IPS-18a (cell line): ENCODE measurements at regions not wholly inside any gene's neighbourhood (a gene's known extent, or its start where the extent isn't known, plus 50 kb on each side); places are given as distances from the start of the nearest gene placed in this dataset.

Experiments used
- H3K27ac ChIP-seq: one replicate; pipeline ENCODE4 v1.5.1; 2013; ENCODE audit warnings: low read length
- H3K27me3 ChIP-seq: one replicate; pipeline ENCODE4 v1.6.1; 2013; ENCODE audit warnings: mild to moderate bottlenecking, low read length; ENCODE audit not compliant: control insufficient read depth, insufficient read depth
- H3K36me3 ChIP-seq: one replicate; pipeline ENCODE4 v1.6.1; 2013; ENCODE audit warnings: low read depth, low read length; ENCODE audit not compliant: control insufficient read depth
- H3K4me1 ChIP-seq: one replicate; pipeline ENCODE4 v1.6.1; 2013; ENCODE audit warnings: low read depth, low read length; ENCODE audit not compliant: control insufficient read depth
- H3K4me3 ChIP-seq: one replicate; pipeline ENCODE4 v1.5.1; 2013; ENCODE audit warnings: low read length
- H3K9ac ChIP-seq: one replicate; pipeline ENCODE4 v1.6.1; 2013; ENCODE audit warnings: mild to moderate bottlenecking, low read length, moderate library complexity
- H3K9me3 ChIP-seq: one replicate; pipeline ENCODE4 v1.6.1; 2013; ENCODE audit warnings: low read depth, low read length; ENCODE audit not compliant: control insufficient read depth

GRCh38 chr2:160893581-160893980 is 266.6 kb upstream of the TANK start:
- no peak overlapping the region for H3K4me3 ChIP-seq
- no peak overlapping the region for H3K27ac ChIP-seq
- peaks cover 5% of the 10 kb centered on the region for H3K9me3 ChIP-seq
- no peaks in the 10 kb centered on the region for H3K27me3 ChIP-seq
- H3K36me3 ChIP-seq = no peaks in the 10 kb centered on the region
- H3K9ac ChIP-seq = no peak overlapping the region
- no peaks in the 10 kb centered on the region for H3K4me1 ChIP-seq

- H3K4me3 ChIP-seq = no peak overlapping the region
- no peak overlapping the region for H3K9ac ChIP-seq
- no peaks in the 10 kb centered on the region for H3K27me3 ChIP-seq
- no peak overlapping the region for H3K27ac ChIP-seq
- peaks cover 5% of the 10 kb centered on the region for H3K9me3 ChIP-seq
- H3K4me1 ChIP-seq = peaks cover 8% of the 10 kb centered on the region
- H3K36me3 ChIP-seq = no peaks in the 10 kb centered on the region
These were observed 261.5 kb upstream of the TANK start for GRCh38 chr2:160898581-160899307.

GRCh38 chr2:160901613-160902012 is 258.6 kb upstream of the TANK start:
- H3K27me3 ChIP-seq = no peaks in the 10 kb centered on the region
- H3K36me3 ChIP-seq = no peaks in the 10 kb centered on the region
- no peak overlapping the region for H3K4me3 ChIP-seq
- H3K9me3 ChIP-seq = no peaks in the 10 kb centered on the region
- no peak overlapping the region for H3K27ac ChIP-seq
- no peak overlapping the region for H3K9ac ChIP-seq
- peaks cover 18% of the 10 kb centered on the region for H3K4me1 ChIP-seq

- H3K9me3 ChIP-seq = no peaks in the 10 kb centered on the region
- H3K27me3 ChIP-seq = no peaks in the 10 kb centered on the region
- no peaks in the 10 kb centered on the region for H3K36me3 ChIP-seq
- no peak overlapping the region for H3K27ac ChIP-seq
- H3K9ac ChIP-seq = no peak overlapping the region
- peaks cover 15% of the 10 kb centered on the region for H3K4me1 ChIP-seq
- no peak overlapping the region for H3K4me3 ChIP-seq
These were observed 254.4 kb upstream of the TANK start for GRCh38 chr2:160905862-160906261.

GRCh38 chr2:160906878-160907277 is 253.3 kb upstream of the TANK start:
- H3K36me3 ChIP-seq = no peaks in the 10 kb centered on the region
- no peak overlapping the region for H3K4me3 ChIP-seq
- no peak overlapping the region for H3K9ac ChIP-seq
- no peaks in the 10 kb centered on the region for H3K9me3 ChIP-seq
- H3K27ac ChIP-seq = no peak overlapping the region
- H3K4me1 ChIP-seq = peaks cover 10% of the 10 kb centered on the region
- H3K27me3 ChIP-seq = no peaks in the 10 kb centered on the region

- Histone ChIP-seq H3K9me3 (no peaks in the 10 kb centered on the region), H3K9ac (no peak overlapping the region), H3K36me3 (no peaks in the 10 kb centered on the region), H3K27me3 (no peaks in the 10 kb centered on the region), H3K4me3 (no peak overlapping the region), H3K27ac (no peak overlapping the region), H3K4me1 (peaks cover 10% of the 10 kb centered on the region)
These were observed 252.5 kb upstream of the TANK start for GRCh38 chr2:160907738-160908137.

GRCh38 chr2:160908157-160908556 is 252.1 kb upstream of the TANK start:
- Histone ChIP-seq H3K9ac (no peak overlapping the region), H3K4me1 (peaks cover 10% of the 10 kb centered on the region), H3K27me3 (no peaks in the 10 kb centered on the region), H3K4me3 (no peak overlapping the region), H3K36me3 (no peaks in the 10 kb centered on the region), H3K27ac (no peak overlapping the region), H3K9me3 (no peaks in the 10 kb centered on the region)

GRCh38 chr2:160909781-160910242 is 250.4 kb upstream of the TANK start:
- Histone ChIP-seq H3K4me3 (no peak overlapping the region), H3K9ac (no peak overlapping the region), H3K9me3 (no peaks in the 10 kb centered on the region), H3K36me3 (no peaks in the 10 kb centered on the region), H3K27ac (no peak overlapping the region), H3K4me1 (peaks cover 10% of the 10 kb centered on the region), H3K27me3 (peaks cover 4% of the 10 kb centered on the region)

- no peak overlapping the region for H3K27ac ChIP-seq
- H3K9ac ChIP-seq = no peak overlapping the region
- H3K27me3 ChIP-seq = peaks cover 4% of the 10 kb centered on the region
- no peaks in the 10 kb centered on the region for H3K36me3 ChIP-seq
- no peaks in the 10 kb centered on the region for H3K9me3 ChIP-seq
- peaks cover 3% of the 10 kb centered on the region for H3K4me1 ChIP-seq
- no peak overlapping the region for H3K4me3 ChIP-seq
These were observed 249.5 kb upstream of the TANK start for GRCh38 chr2:160910681-160911080.

GRCh38 chr2:160911258-160911657 is 249.0 kb upstream of the TANK start:
- Histone ChIP-seq H3K27ac (no peak overlapping the region), H3K9ac (no peak overlapping the region), H3K4me3 (no peak overlapping the region)

GRCh38 chr2:160912276-160912675 is 248.0 kb upstream of the TANK start:
- H3K4me3 ChIP-seq = no peak overlapping the region
- no peaks in the 10 kb centered on the region for H3K9me3 ChIP-seq
- H3K27ac ChIP-seq = no peak overlapping the region
- H3K9ac ChIP-seq = no peak overlapping the region
- no peaks in the 10 kb centered on the region for H3K36me3 ChIP-seq
- H3K27me3 ChIP-seq = peaks cover 4% of the 10 kb centered on the region
- H3K4me1 ChIP-seq = no peaks in the 10 kb centered on the region

More at GRCh38 chr2:160911258-160911657, 249.0 kb upstream of the TANK start:
- Histone ChIP-seq H3K27me3 (peaks cover 4% of the 10 kb centered on the region), H3K36me3 (no peaks in the 10 kb centered on the region), H3K9me3 (no peaks in the 10 kb centered on the region), H3K4me1 (no peaks in the 10 kb centered on the region)

- no peaks in the 10 kb centered on the region for H3K36me3 ChIP-seq
- no peaks in the 10 kb centered on the region for H3K9me3 ChIP-seq
- H3K27me3 ChIP-seq = peaks cover 4% of the 10 kb centered on the region
- H3K4me1 ChIP-seq = no peaks in the 10 kb centered on the region
- H3K27ac ChIP-seq = no peak overlapping the region
- H3K4me3 ChIP-seq = no peak overlapping the region
- H3K9ac ChIP-seq = no peak overlapping the region
These were observed 246.9 kb upstream of the TANK start for GRCh38 chr2:160913323-160913722.
